ENCODE measurements at regions not wholly inside any gene's neighbourhood (a gene's known extent, or its start where the extent isn't known, plus 50 kb on each side); places are given as distances from the start of the nearest gene placed in this dataset.
"Not testable (repeated sequence)": the region's sequence is repeated elsewhere in the genome, so short reads cannot be mapped to it uniquely, and the experiment has no call there.

DNA sequence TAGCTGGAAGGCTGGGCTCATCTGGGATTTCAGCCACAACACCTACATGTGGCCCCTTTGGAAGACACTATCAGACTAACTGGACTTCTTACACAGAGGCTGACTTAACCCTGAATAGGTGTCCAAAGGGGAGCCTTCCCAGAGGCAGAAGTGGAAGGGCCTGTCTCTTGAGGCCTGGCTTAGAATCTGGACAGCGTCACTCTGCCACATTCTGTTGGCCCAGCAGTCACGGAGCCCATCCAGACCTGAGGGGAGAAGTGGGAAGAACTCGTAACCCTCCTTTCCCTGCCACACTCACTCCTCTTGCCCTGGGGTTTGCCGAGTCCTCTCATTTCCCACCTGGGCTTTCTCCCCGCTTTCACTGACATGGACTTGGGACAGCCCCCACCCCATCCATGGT, 170.5 kb downstream of the C16orf95 start:
- DNase-seq (ENCODE audit: extremely low read depth, low read depth): no peak

DNA sequence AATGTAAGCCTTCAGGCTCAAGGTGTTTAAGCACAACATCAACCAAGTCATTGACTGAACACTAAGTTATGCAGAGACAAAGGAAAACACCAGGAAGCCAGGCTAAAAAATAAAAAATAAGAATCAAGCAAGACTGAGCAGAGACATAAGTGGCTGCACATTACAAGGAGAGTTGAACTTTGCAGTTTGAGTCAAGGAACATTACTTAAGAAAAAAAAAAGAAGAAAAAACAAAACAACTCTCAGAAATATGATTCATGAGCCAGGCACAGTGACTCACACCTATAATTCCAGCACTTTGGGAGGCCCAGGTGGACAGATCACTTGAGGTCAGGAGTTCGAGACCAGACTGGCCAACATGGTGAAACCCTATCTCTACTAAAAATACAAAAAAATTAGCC, 168.1 kb downstream of the C16orf95 start:
- DNase-seq (ENCODE audit: extremely low read depth, low read depth): no peak

DNA sequence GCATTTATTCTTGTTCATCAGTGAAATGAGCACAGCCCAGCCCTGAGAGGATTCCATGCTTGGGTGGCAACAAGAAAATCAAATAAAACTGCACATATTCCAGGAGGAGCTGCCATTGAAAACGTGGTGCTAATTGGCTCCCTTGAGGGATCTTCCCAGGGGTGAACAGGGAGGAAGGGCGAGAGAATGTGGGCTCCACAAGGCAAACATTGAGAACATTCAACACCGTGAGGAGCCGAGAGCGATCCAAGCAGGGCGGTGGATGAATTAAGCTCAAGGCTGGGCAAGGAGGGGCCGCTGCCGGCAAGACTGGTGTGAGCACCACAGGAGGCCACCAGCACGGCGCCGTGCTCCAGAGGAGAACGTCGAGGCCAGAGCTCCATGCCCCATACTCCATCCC, 166.9 kb downstream of the C16orf95 start:
- no peak for DNase-seq (ENCODE audit: extremely low read depth, low read depth)

DNA sequence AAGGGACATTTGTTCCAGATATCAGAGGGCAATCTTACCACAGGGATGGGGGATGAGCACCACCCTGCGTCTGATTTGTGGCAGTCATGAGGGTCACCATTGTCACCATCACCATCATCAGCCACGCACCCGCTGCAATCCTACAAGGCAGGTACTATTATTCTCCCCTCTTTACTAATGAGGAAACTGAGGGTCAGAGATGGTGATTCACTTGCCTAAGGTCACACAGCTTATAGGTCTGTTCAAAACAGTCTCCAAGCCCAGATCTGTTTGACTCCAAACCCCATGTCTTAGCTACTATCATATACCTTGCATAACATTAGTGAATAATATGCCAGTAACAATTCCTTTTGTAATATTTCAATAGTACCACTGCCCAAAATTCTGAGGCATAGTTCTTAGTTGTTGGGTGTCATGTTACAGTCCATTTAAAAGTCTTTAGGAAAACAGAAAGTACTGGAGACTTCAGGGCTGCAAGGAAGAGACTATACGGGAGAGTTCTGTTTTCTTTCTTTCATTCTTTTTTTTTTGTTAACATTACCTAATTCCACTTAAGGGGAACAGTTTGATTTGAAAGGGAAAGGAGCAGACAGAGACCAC, 166.4 kb downstream of the C16orf95 start:
- no peak for DNase-seq (ENCODE audit: extremely low read depth, low read depth)

DNA sequence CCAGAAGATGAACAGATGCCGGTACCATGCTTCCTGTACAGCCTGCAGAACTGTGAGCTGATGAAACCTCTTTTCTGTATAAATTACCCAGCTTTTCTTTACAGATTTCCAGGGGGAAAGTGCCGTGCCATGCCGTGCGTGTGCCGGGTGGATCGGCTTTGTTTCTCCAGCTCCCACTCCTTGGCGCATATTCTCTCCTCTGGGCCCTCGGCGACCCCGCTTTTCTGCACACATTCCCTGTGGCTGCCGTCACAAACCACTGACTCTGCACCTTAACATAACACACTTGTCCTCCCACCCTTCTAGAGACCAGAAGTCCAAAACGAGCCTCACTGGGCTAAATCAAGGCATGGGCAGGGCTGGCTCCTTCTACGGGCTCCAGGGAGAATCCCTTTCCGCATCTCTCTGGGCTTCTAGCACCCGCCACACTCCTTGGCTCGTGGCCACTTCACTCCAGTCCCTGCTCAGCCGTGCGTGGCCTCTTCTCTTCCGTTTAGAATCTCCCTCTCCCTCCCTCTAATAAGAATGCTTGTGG, 164.9 kb downstream of the C16orf95 start:
- no peak for DNase-seq (ENCODE audit: extremely low read depth, low read depth)

DNA sequence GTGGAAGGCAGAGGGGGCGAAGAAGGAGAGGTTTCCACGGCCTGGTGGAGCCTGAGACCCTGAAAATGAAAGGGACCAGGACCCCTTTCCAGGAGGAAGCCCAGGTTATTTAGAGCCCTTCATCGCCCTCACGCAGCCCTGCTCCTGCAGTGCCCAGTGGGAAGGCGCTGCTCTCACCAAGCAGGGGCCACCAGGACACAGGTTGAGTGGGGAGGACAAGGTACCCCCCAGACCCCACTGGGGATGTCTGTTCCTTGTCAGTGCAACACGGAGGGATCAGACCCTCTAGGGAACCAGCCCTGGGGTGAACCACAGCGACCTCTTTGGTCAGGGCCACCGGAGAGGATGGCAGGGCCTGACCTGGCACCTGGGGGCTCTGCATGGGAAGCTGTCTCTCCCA, 163.9 kb downstream of the C16orf95 start:
- DNase-seq (ENCODE audit: extremely low read depth, low read depth): no peak

DNA sequence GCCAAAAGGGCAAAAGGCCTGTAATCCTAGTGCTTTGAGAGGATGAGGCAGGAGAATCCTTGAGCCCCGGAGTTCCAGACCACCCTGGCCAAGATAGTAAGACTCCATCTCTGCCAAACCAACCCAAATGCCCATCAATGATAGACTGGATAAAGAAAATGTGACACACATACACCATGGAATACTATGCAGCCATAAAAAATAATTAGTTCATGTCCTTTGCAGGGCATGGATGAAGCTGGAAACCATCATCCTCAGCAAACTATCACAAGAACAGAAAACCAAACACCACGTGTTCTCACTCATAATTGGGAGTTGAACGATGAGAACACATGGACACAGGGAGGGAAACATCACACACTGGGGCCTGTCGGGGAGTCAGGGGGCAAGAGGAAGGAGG, 161.9 kb downstream of the C16orf95 start:
- DNase-seq (ENCODE audit: extremely low read depth, low read depth): not testable (repeated sequence)

DNA sequence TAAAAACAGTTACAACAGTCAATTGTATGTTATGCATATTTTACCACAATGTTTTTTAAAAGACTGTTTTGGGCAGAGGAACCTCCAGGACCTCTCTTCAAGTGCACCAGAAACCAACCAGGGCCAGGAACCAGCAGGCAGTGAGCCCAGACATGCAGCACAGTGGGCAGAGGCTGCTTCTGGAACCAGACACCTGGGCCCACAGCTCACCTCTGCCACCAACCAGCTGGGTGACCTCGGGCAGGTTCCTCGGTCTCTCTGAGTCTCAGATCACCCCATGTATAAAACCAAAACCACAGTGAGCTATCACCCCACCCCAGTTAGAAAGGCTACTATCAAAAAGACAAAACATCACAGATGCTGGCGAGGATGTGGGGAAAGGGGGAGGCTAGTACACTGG, 161.0 kb downstream of the C16orf95 start:
- DNase-seq (ENCODE audit: extremely low read depth, low read depth): no peak

DNA sequence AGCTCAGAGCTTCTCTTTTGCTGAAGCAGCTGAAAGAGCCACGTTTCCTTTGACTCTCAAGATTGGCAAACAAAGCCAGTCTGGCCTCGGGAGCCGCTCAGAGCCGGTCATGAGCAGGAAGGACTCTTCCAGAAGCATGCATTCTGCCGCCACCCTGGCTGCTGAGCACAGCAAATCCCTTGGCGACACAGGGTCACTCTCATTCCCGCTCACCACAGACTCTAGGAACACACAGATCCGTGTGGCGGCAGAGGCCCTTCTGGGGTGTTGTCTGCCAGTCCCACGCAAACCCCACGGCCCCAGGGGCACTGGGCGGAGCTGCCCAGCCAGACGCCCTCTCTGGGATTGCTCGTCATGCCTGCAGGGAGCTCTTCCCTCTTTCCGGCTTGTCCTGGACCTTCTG, 157.0 kb downstream of the C16orf95 start:
- DNase-seq (ENCODE audit: extremely low read depth, low read depth): no peak

DNA sequence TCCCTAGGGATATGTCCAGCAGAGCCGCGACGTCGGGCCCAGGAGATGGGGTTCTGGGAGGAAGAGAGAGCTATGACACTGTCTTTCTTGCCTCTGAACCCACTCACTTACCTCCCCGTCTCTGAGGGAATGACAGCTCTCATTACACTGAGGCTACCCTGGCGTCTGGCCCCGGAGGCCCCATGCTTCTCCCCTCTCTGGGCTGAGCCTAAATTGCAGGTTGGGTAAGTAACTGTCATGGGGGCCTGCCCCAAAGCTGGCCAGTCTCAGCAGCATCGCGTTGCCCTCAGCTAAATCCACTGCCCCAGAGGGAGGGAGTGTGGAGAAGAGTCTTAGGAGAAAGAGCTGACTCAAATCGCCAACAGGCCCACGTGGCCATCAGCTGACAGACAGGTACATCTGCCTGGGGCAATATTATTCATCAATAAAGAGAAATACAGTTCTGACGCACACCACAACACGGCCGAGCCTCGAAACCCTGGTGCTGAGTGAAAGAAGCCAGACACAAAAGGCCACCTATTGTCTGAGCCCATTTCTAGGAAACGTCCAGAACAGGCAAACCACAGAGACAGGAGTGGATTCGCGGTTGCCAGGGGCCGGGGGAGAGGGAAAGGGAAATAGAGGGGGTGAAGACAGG, 156.4 kb downstream of the C16orf95 start:
- DNase-seq (ENCODE audit: extremely low read depth, low read depth): no peak

DNA sequence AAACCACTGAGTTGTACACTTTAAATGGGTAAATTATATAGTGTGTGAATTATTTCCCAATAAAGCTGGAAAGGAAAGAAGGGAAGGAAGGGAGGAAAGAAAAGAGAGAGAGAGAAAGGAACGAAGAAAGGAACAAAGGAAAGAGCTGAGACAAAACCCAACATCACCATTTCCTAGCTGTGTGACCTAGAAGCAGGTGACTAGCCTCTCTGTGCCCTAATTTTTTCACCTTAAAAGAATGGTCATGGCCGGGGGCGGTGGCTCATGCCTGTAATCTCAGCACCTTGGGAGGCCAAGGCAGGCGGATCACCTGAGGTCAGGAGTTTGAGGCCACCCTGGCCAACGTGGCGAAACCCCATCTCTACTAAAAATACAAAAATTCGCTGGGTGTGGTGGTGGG, 155.8 kb downstream of the C16orf95 start:
- DNase-seq (ENCODE audit: extremely low read depth, low read depth): not testable (repeated sequence)

DNA sequence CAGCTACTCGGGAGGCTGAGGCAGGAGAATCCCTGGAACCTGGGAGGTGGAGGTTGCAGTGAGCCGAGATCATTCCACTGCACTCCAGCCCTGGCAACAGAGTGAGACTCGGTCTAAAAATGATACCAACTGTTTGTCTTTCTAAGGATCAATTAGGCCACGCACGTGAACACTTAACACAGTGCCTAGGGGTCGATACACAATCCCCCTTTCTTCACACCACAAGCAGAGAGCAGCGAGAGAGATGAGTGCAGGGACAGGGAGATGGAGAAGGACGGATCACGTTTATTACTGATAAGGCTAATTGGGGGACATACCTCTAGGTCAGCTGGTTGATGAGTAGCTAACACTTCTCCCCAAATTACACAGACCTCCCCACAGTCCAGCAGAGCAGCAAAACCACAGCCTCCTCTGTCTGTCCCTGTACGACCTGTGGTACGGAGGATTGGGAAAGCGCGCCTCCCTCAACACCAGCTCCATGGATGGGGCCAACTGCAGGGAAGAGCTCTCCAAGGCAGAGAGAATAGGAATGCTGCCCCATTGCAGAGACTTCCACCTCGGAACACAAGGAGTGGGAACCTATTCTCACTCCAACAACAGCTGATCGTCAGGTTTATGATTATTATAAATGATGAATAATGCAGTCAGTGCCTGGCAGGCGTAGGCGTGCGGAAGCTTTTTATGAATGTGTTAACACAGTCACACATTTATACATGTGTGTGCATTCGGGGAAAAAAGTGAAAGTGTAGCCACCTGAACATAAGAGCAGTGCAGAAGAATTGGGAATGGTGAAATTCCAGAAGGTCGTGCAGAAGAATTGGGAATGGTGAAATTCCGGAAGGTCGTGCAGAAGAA, 155.1 kb downstream of the C16orf95 start:
- no peak for DNase-seq (ENCODE audit: extremely low read depth, low read depth)

DNA sequence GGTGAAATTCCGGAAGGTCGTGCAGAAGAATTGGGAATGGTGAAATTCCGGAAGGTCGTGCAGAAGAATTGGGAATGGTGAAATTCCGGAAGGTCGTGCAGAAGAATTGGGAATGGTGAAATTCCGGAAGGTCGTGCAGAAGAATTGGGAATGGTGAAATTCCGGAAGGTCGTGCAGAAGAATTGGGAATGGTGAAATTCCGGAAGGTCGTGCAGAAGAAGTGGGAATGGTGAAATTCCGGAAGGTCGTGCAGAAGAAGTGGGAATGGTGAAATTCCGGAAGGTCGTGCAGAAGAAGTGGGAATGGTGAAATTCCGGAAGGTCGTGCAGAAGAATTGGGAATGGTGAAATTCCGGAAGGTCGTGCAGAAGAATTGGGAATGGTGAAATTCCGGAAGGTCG, 154.4 kb downstream of the C16orf95 start:
- DNase-seq (ENCODE audit: extremely low read depth, low read depth): not testable (repeated sequence)

DNA sequence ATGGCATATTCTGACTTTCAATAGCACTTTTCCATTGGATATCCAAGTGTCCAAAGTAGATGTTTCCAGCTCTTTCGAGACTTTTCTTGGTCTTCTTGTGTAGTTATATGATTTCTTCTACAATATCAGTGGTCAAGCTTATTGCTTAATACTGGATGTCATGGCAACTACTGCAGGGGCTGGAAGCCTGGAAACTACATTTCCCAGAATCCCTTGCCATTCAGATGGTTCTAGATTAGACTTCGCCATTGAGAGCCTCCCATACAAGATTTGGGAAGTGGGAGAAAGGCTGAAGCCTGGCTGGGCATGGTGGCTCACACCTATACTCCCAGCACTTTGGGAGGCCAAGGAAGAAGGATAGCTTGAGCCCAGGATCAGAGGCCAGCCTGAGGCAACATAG, 153.6 kb downstream of the C16orf95 start:
- no peak for DNase-seq (ENCODE audit: extremely low read depth, low read depth)

DNA sequence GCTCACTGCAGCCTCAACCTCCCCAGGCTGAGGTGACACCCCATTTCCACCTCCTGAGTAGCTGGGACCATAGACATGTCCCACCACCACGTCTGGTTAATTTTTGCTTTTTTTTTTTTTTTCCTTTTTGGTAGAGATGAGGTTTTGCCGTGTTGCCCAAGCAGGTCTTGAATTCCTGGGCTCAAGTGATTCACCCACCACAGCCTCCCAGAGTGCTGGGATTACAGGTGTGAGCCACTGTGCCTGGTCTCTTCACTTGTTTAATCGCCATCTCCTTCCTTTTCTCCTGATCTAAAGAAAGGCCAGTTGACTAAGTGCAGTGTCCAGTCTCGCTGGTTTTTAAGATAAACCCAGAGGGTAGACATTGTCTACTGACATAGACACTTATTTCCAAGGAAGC, 152.0 kb downstream of the C16orf95 start:
- DNase-seq (ENCODE audit: extremely low read depth, low read depth): no peak

DNA sequence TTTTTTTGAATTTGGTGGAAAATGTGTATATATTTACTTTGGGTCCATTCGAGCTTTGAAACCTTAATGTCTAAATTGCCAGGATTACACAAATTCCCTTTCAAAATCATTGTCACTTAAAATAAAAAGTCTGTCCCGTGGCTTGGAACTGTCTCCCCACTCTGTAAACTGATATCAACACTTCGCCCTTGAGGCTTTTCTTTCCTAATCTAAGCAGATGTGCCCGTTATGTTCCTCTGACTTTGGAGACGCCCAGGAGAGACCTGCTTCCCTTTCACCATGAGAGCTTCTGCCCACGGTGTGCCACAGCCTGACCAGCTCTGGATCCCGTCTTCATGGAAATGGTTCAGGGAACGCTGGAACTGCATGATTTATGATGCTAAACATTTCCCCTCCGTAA, 151.3 kb downstream of the C16orf95 start:
- DNase-seq (ENCODE audit: extremely low read depth, low read depth): no peak

DNA sequence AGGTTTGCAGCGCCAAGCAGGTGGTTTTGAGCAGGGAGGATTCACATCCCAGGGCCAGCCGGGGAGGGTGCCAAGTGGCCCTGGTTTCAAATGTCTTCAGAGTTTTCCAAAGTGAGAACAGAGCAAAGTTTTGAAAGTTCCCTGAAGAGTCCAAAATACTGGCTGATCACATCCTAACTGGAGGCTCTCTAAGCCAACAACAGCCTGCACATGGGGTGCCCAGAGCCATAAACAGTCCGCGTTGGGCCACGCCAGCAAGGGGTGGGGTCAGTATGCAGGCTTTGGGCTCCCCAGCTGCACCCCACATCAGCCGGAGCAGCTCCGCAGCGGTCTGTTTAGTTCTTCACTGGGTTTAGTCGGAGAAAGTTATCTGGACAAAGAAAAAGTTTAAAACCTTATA, 150.9 kb downstream of the C16orf95 start:
- no peak for DNase-seq (ENCODE audit: extremely low read depth, low read depth)

DNA sequence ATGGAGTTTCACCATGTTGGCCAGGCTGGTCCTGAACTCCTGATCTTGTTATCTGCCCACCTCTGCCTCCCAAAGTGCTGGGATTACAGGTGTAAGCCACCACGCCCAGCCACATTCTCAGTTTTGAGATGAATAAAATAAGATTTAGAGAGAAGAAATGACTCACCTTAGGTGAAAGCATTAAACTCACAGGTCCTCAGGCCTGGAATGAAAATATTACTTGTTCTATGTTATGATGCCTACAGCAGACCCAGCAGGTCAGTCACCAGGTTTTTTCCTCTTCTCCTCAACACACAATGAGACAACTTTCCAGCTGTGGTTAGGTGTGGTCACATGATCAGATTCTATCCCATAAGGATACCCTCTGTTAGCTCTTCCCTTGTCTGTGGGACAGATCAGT, 150.3 kb downstream of the C16orf95 start:
- no peak for DNase-seq (ENCODE audit: extremely low read depth, low read depth)

DNA sequence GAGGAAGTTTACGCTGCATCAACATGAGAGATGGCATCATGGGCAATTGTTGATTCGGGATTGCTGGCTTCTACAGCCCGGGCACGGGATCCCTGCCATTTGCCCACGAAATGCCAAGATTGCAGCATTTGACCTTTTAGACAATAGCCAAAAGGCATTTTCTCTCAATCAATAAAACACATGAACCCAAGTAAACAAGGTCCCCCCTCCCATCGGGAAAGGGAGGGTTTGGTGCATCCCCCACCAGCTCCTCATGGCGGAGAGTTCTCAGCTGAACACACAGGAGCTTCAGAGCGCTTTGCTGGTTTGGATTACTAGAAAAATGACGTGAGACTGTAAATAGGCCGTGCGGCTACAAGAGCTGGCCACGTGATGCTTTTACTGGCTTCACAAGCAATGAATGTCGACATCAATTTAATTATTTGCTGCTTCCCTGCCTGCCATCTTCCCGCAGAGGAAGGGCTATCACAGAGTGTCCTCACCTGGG, 147.6 kb downstream of the C16orf95 start:
- no peak for DNase-seq (ENCODE audit: extremely low read depth, low read depth)

DNA sequence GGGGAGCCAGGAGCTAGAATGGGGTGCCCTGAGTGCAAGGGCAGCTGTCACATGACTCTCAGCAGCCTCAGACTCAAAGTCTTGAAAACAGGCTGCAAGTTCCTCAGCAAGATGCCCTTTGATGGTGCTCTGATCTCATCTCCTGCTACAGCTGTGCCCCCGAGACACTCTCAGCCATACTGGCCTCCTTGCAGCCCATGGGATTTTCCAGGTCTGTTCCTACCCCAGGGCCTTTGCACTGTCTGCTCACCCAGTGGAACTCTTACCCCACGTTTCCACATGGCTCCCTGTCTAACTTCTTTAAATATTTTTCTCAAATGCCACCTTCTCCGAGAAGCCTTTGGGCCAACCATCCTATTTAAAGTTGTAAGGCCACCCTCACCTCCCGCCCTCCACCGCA, 146.9 kb downstream of the C16orf95 start:
- DNase-seq (ENCODE audit: extremely low read depth, low read depth): no peak

DNA sequence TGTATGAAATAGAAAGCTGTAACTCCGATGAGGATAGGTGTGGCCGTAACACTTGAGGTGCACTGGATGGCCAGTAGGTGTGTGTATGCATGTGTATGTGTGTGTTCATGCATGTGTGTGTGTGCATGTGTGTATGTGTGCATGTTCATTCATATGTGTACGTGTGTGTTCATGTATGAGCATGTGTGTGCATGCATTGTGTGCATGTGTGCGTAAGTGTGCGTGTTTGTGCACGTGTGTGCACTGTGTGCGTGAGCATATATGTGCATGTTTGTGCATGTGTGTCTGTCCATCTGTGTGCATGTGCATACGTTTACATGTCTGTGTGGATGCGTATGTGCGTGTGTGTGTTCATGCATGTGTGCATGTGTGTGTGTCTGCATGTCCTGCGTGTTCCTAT, 145.5 kb downstream of the C16orf95 start:
- DNase-seq (ENCODE audit: extremely low read depth, low read depth): no peak

DNA sequence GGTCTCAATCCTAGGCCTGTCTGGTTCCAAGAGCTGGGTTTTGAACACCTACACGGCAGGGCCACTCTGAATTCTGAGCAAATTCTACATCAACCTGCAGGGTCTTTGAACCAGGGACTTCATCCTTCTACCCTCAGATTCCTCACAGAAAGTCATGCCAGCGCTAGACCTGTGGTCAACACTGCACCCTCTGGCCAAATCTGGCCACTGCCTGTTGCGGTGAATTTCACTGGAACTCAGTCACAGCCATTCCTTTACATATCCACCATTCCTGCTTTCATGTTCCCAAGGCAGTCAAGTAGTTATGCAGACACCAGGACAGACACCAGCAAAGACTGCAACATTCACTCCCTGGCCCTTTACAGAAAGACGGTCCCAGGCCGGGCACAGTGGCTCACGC, 144.6 kb downstream of the C16orf95 start:
- no peak for DNase-seq (ENCODE audit: extremely low read depth, low read depth)
